ENCODE measurements at regions not wholly inside any gene's neighbourhood (a gene's known extent, or its start where the extent isn't known, plus 50 kb on each side); places are given as distances from the start of the nearest gene placed in this dataset.

- H3K27ac ChIP-seq (ENCODE audit: low read depth in 1 of 2, low read length in 2 of 2): no peak overlapping the region
- DNase-seq (ENCODE audit: low spot score): no peak
- no peaks in the 10 kb centered on the region for H3K36me3 ChIP-seq (ENCODE audit: control insufficient read depth in 4 of 4, insufficient read depth in 3 of 4, low read depth in 1 of 4, low read length in 3 of 4)
- H3K9me3 ChIP-seq (ENCODE audit: control insufficient read depth in 4 of 4, low read length in 3 of 4): no peaks in the 10 kb centered on the region
- no peaks in the 10 kb centered on the region for H3K27me3 ChIP-seq (ENCODE audit: control insufficient read depth in 4 of 4, insufficient read depth in 4 of 4, low read length in 3 of 4)
- WGBS: 85% methylated on average over 5 of the region's 5 CpGs
- H3K9ac ChIP-seq (ENCODE audit: low read depth in 1 of 2, low read length in 2 of 2): no peak overlapping the region
- H3K4me3 ChIP-seq (ENCODE audit: low read depth in 1 of 3, low read length in 3 of 3): no peak overlapping the region
- TF ChIP-seq YY1 (IDR thresholded peaks at IDR 0.05) (no peak), RAD21 (IDR thresholded peaks at IDR 0.05) (no peak), NR2F2 (IDR thresholded peaks at IDR 0.05) (no peak), RXRA (IDR thresholded peaks at IDR 0.05) (no peak)
- peaks cover 2 to 39% (median 22%) of the 10 kb centered on the region in 4 donors for H3K4me1 ChIP-seq (ENCODE audit: control insufficient read depth in 4 of 4, insufficient read depth in 4 of 4, low read length in 3 of 4)
Observed at GRCh38 chr4:41432881-41433280, 105.1 kb upstream of the LIMCH1 start.

GRCh38 chr4:41433361-41433760 lies 104.6 kb upstream of the LIMCH1 start:
- H3K27me3 ChIP-seq (ENCODE audit: control insufficient read depth in 4 of 4, insufficient read depth in 4 of 4, low read length in 3 of 4): no peaks in the 10 kb centered on the region
- H3K9me3 ChIP-seq (ENCODE audit: control insufficient read depth in 4 of 4, low read length in 3 of 4): no peaks in the 10 kb centered on the region
- H3K9ac ChIP-seq (ENCODE audit: low read depth in 1 of 2, low read length in 2 of 2): no peak overlapping the region
- no peak overlapping the region for H3K27ac ChIP-seq (ENCODE audit: low read depth in 1 of 2, low read length in 2 of 2)
- WGBS: 90% methylated on average over 3 of the region's 3 CpGs
- H3K4me3 ChIP-seq (ENCODE audit: low read depth in 1 of 3, low read length in 3 of 3): no peak overlapping the region
- H3K4me1 ChIP-seq (ENCODE audit: control insufficient read depth in 4 of 4, insufficient read depth in 4 of 4, low read length in 3 of 4): peaks cover 0 to 34% (median 20%) of the 10 kb centered on the region in 4 donors
- no peaks in the 10 kb centered on the region for H3K36me3 ChIP-seq (ENCODE audit: control insufficient read depth in 4 of 4, insufficient read depth in 3 of 4, low read depth in 1 of 4, low read length in 3 of 4)
- TF ChIP-seq JUND (IDR thresholded peaks at IDR 0.05): no peak
- no peak for TF ChIP-seq FOXA2 (IDR thresholded peaks at IDR 0.05)
- no peak for TF ChIP-seq FOXA1 (IDR thresholded peaks at IDR 0.05)
- TF ChIP-seq, protein P1, sequence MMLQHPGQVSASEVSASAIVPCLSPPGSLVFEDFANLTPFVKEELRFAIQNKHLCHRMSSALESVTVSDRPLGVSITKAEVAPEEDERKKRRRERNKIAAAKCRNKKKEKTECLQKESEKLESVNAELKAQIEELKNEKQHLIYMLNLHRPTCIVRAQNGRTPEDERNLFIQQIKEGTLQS (IDR thresholded peaks at IDR 0.05): no peak
- no peak for TF ChIP-seq SP1 (IDR thresholded peaks at IDR 0.05)
- TF ChIP-seq REST (IDR thresholded peaks at IDR 0.05): no peak
- no peak for TF ChIP-seq HNF4G (IDR thresholded peaks at IDR 0.05)
- TF ChIP-seq CTCF (IDR thresholded peaks at IDR 0.05; ENCODE audit: low read depth, low read length, missing input control): no peak
- TF ChIP-seq MAX (IDR thresholded peaks at IDR 0.05): no peak
- TF ChIP-seq, protein P2, sequence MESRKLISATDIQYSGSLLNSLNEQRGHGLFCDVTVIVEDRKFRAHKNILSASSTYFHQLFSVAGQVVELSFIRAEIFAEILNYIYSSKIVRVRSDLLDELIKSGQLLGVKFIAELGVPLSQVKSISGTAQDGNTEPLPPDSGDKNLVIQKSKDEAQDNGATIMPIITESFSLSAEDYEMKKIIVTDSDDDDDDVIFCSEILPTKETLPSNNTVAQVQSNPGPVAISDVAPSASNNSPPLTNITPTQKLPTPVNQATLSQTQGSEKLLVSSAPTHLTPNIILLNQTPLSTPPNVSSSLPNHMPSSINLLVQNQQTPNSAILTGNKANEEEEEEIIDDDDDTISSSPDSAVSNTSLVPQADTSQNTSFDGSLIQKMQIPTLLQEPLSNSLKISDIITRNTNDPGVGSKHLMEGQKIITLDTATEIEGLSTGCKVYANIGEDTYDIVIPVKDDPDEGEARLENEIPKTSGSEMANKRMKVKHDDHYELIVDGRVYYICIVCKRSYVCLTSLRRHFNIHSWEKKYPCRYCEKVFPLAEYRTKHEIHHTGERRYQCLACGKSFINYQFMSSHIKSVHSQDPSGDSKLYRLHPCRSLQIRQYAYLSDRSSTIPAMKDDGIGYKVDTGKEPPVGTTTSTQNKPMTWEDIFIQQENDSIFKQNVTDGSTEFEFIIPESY (IDR thresholded peaks at IDR 0.05): no peak
- TF ChIP-seq RXRA (IDR thresholded peaks at IDR 0.05): no peak
- no peak for TF ChIP-seq RAD21 (IDR thresholded peaks at IDR 0.05)
- no peak for TF ChIP-seq TAF1 (conservative IDR thresholded peaks at IDR 0.05)
- TF ChIP-seq NR2F2 (IDR thresholded peaks at IDR 0.05): no peak
- TF ChIP-seq EGR1 (IDR thresholded peaks at IDR 0.05; ENCODE audit: low read depth in 2 of 2): no peak
- TF ChIP-seq GABPA (IDR thresholded peaks at IDR 0.05 in 1 of 2, conservative IDR thresholded peaks at IDR 0.05 in 1 of 2): no peak
- no peak for TF ChIP-seq YY1 (IDR thresholded peaks at IDR 0.05)
- TF ChIP-seq HNF4A (conservative IDR thresholded peaks at IDR 0.05): no peak
- DNase-seq (ENCODE audit: low spot score): no peak
